Stomach (tissue), 8 donors: ENCODE measurements at regions not wholly inside any gene's neighbourhood (a gene's known extent, or its start where the extent isn't known, plus 50 kb on each side); places are given as distances from the start of the nearest gene placed in this dataset.

Source experiments
- DNase-seq, 2 donors: peaks; one replicate each; pipeline versions ENCODE4 v3.0.0 to v3.0.0-alpha.2; 2013 to 2019
- H3K27ac ChIP-seq, 5 donors: fragments of 200-600 bp in 4 of 5; sonication (generic) in 4 of 5; one replicate each; pipeline ENCODE4 v1.5.1; 2013 to 2019; ENCODE audit warnings: mild to moderate bottlenecking in 1 of 5, moderate library complexity in 1 of 5
- H3K27me3 ChIP-seq, 3 donors: fragments of 200-600 bp; sonication (generic); one replicate each; pipeline ENCODE4 v1.5.1; 2017 to 2019; ENCODE audit warnings: mixed run types in 1 of 3
- H3K36me3 ChIP-seq, 4 donors: fragments of 200-600 bp; sonication (generic); 1 replicate in 3 of 4; 2 replicates in 1 of 4; pipeline ENCODE4 v1.5.1; 2016 to 2019
- H3K4me1 ChIP-seq, 4 donors: fragments of 200-600 bp; sonication (generic); one replicate each; pipeline ENCODE4 v1.5.1; 2016 to 2019
- H3K4me3 ChIP-seq, 4 donors: fragments of 200-600 bp; sonication (generic) in 3 of 4; one replicate each; pipeline ENCODE4 v1.5.1; 2016 to 2019; ENCODE audit warnings: mild to moderate bottlenecking in 1 of 4
- H3K9me3 ChIP-seq, 4 donors: fragments of 200-600 bp; sonication (generic); one replicate each; pipeline ENCODE4 v1.5.1; 2016 to 2019
- CTCF ChIP-seq, 7 experiments: fragments of 450-650 bp in 4 of 7; fragments of 200-600 bp in 3 of 7; sonication (generic) in 3 of 7; IDR thresholded peaks; one replicate each; pipeline ENCODE4 v1.5.1; 2016 to 2019; ENCODE audit warnings: antibody characterized with exemption in 7 of 7, control low read depth in 2 of 7, mild to moderate bottlenecking in 1 of 7
- EP300 ChIP-seq: sonication (generic); formaldehyde crosslinking; IDR thresholded peaks from one replicate; pipeline ENCODE4 v1.6.1; 2017; ENCODE audit warnings: antibody characterized with exemption
- POLR2A ChIP-seq, 4 donors: fragments of 450-650 bp; IDR thresholded peaks; one replicate each; pipeline ENCODE4 v1.6.1; 2016; ENCODE audit warnings: antibody characterized with exemption in 4 of 4, control low read depth in 2 of 4, mild to moderate bottlenecking in 1 of 4, moderate library complexity in 1 of 4
- POLR2AphosphoS5 ChIP-seq, 3 donors: sonication (generic); formaldehyde crosslinking; IDR thresholded peaks; one replicate each; pipeline ENCODE4 v1.6.1; 2016; ENCODE audit warnings: antibody characterized with exemption in 3 of 3
- WGBS, 5 donors: extraction: QIAGEN DNeasy Blood & Tissue Kit in 3 of 5; methylation state at CpG; one replicate each; pipeline versions ENCODE4 v1.1.5 to v1.1.7; 2013 to 2018; 5-methylcytosine and 5-hydroxymethylcytosine counted together
- intact Hi-C: fragments of 100-400 bp; cut with DNase I; formaldehyde crosslinking; loops from one replicate; pipeline ENCODE4 v1.15.1; 2023; ENCODE audit warnings: low total_unique reads
- donor health status: healthy with polysubstance abuse.
- donor health status: Bipolar disorder and iron deficiency.
- donor health status: healthy.

GRCh38 chr7:25544254-25544653 lies 316.0 kb upstream of the NPVF start:
- H3K27me3 ChIP-seq, result peaks cover 0 to 4% (median 0%) of the 10 kb centered on the region in 3 donors
- no peak for DNase-seq
- no peak overlapping the region for H3K27ac ChIP-seq
- 74 to 89% (median 85%) methylated on average over 5 of the region's 5 CpGs for WGBS, 5 donors
- no peaks in the 10 kb centered on the region for H3K36me3 ChIP-seq
- intact Hi-C loops, result no loop called here
- H3K9me3 ChIP-seq, result no peaks in the 10 kb centered on the region
- H3K4me1 ChIP-seq, result peaks cover 0 to 6% (median 0%) of the 10 kb centered on the region in 4 donors
- no peak overlapping the region for H3K4me3 ChIP-seq
- TF ChIP-seq EP300 (no peak), CTCF (IDR thresholded peaks at IDR 0.05) (no peak), POLR2AphosphoS5 (IDR thresholded peaks at IDR 0.05) (no peak), POLR2A (IDR thresholded peaks at IDR 0.05) (no peak)

GRCh38 chr7:25545124-25546008 lies 317.1 kb upstream of the NPVF start:
- WGBS, 5 donors, result 58 to 68% (median 64%) methylated on average over 7 of the region's 7 CpGs
- Histone ChIP-seq H3K9me3 (no peaks in the 10 kb centered on the region), H3K27ac (no peak overlapping the region), H3K27me3 (no peaks in the 10 kb centered on the region), H3K4me1 (peaks cover 0 to 6% (median 0%) of the 10 kb centered on the region in 4 donors), H3K36me3 (no peaks in the 10 kb centered on the region), H3K4me3 (no peak overlapping the region)
- intact Hi-C loops, result no loop called here
- no peak for TF ChIP-seq POLR2AphosphoS5 (IDR thresholded peaks at IDR 0.05)
- no peak for TF ChIP-seq EP300
- TF ChIP-seq POLR2A (IDR thresholded peaks at IDR 0.05), result no peak
- TF ChIP-seq CTCF (IDR thresholded peaks at IDR 0.05), result no peak
- DNase-seq, result no peak

GRCh38 chr7:25546306-25546705 lies 318.0 kb upstream of the NPVF start:
- no peaks in the 10 kb centered on the region for H3K27me3 ChIP-seq
- DNase-seq, result no peak
- intact Hi-C loops, result no loop called here
- H3K27ac ChIP-seq, result no peak overlapping the region
- H3K4me1 ChIP-seq, result peaks cover 0 to 6% (median 0%) of the 10 kb centered on the region in 4 donors
- TF ChIP-seq POLR2AphosphoS5 (IDR thresholded peaks at IDR 0.05) (no peak), POLR2A (IDR thresholded peaks at IDR 0.05) (no peak), CTCF (IDR thresholded peaks at IDR 0.05) (no peak), EP300 (no peak)
- H3K4me3 ChIP-seq, result no peak overlapping the region
- H3K9me3 ChIP-seq, result no peaks in the 10 kb centered on the region
- WGBS, 5 donors, result 87 to 94% (median 92%) methylated on average over 6 of the region's 6 CpGs
- no peaks in the 10 kb centered on the region for H3K36me3 ChIP-seq

GRCh38 chr7:25549271-25549921 lies 321.1 kb upstream of the NPVF start:
- H3K36me3 ChIP-seq, result no peaks in the 10 kb centered on the region
- peaks cover 0 to 12% (median 0%) of the 10 kb centered on the region in 4 donors for H3K4me1 ChIP-seq
- H3K27me3 ChIP-seq, result no peaks in the 10 kb centered on the region
- no peak for TF ChIP-seq EP300
- TF ChIP-seq POLR2A (IDR thresholded peaks at IDR 0.05), result no peak
- no peak for TF ChIP-seq POLR2AphosphoS5 (IDR thresholded peaks at IDR 0.05)
- TF ChIP-seq CTCF (IDR thresholded peaks at IDR 0.05), result no peak
- no peaks in the 10 kb centered on the region for H3K9me3 ChIP-seq
- no peak overlapping the region for H3K27ac ChIP-seq
- WGBS, 5 donors, result 49 to 59% (median 53%) methylated on average over 6 of the region's 6 CpGs
- no peak for DNase-seq
- intact Hi-C loops, result no loop called here
- no peak overlapping the region for H3K4me3 ChIP-seq
